ENCODE measurements at regions not wholly inside any gene's neighbourhood (a gene's known extent, or its start where the extent isn't known, plus 50 kb on each side); places are given as distances from the start of the nearest gene placed in this dataset.

GRCh38 chrX:43269201-43269600 is 386.9 kb upstream of the MAOA start:
- no peak for TF ChIP-seq ZBTB21 (tag by site-specific recombination; IDR thresholded peaks at IDR 0.05)
- TF ChIP-seq, protein P1, sequence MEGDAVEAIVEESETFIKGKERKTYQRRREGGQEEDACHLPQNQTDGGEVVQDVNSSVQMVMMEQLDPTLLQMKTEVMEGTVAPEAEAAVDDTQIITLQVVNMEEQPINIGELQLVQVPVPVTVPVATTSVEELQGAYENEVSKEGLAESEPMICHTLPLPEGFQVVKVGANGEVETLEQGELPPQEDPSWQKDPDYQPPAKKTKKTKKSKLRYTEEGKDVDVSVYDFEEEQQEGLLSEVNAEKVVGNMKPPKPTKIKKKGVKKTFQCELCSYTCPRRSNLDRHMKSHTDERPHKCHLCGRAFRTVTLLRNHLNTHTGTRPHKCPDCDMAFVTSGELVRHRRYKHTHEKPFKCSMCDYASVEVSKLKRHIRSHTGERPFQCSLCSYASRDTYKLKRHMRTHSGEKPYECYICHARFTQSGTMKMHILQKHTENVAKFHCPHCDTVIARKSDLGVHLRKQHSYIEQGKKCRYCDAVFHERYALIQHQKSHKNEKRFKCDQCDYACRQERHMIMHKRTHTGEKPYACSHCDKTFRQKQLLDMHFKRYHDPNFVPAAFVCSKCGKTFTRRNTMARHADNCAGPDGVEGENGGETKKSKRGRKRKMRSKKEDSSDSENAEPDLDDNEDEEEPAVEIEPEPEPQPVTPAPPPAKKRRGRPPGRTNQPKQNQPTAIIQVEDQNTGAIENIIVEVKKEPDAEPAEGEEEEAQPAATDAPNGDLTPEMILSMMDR (tag by site-specific recombination; IDR thresholded peaks at IDR 0.05), result no peak
- no peak for TF ChIP-seq ZNF549 (tag by site-specific recombination; IDR thresholded peaks at IDR 0.05)
- no peak for TF ChIP-seq ZNF837 (tag by site-specific recombination; IDR thresholded peaks at IDR 0.05)
- no peak for TF ChIP-seq ZNF747 (tag by site-specific recombination; IDR thresholded peaks at IDR 0.05)
- no peak for TF ChIP-seq KLF10 (tag by site-specific recombination; IDR thresholded peaks at IDR 0.05)
- TF ChIP-seq ZNF138 (tag by site-specific recombination; IDR thresholded peaks at IDR 0.05; ENCODE audit: borderline replicate concordance), result no peak
- TF ChIP-seq ZNF521 (tag by site-specific recombination; IDR thresholded peaks at IDR 0.05), result no peak
- TF ChIP-seq, protein P2, sequence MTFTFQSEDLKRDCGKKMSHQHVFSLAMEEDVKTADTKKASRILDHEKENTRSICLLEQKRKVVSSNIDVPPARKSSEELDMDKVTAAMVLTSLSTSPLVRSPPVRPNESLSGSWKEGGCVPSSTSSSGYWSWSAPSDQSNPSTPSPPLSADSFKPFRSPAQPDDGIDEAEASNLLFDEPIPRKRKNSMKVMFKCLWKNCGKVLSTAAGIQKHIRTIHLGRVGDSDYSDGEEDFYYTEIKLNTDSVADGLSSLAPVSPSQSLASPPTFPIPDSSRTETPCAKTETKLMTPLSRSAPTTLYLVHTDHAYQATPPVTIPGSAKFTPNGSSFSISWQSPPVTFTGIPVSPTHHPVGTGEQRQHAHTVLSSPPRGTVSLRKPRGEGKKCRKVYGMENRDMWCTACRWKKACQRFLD (tag by site-specific recombination; IDR thresholded peaks at IDR 0.05), result no peak
- no peak for TF ChIP-seq ZNF350 (tag by site-specific recombination; IDR thresholded peaks at IDR 0.05)
- no peak for TF ChIP-seq ZNF280D (tag by site-specific recombination; IDR thresholded peaks at IDR 0.05)
- TF ChIP-seq ZNF580 (tag by site-specific recombination; IDR thresholded peaks at IDR 0.05), result no peak
